Inflammatory macrophage (primary cell): ENCODE measurements at regions not wholly inside any gene's neighbourhood (a gene's known extent, or its start where the extent isn't known, plus 50 kb on each side); places are given as distances from the start of the nearest gene placed in this dataset.
"Not testable (repeated sequence)": the region's sequence is repeated elsewhere in the genome, so short reads cannot be mapped to it uniquely, and the experiment has no call there.

Experiments
- DNase-seq, 2 donors: peaks; one replicate each; pipeline ENCODE4 v3.0.0-alpha.2; 2020 to 2022

DNA sequence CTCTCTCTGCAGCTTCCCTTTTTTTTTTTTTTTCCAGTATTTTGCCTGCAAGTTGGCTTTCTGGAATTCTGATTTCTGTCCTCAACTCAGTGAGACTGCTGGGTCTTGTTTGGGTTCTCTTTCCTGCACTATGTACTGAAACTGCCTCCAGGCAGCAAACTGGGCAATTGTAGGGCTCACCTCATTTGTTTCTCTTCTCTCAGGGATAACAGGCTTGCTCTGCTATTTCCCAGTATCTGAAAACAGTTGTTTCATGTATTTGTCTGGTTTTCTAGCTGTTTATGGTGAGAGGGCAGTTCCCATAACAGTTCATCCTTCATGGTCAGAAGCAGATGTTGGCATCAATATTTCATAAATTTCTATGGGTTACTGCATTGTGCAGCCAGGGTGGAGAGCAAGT is 206.0 kb downstream of the CYRIA start:
- DNase-seq = no peak

DNA sequence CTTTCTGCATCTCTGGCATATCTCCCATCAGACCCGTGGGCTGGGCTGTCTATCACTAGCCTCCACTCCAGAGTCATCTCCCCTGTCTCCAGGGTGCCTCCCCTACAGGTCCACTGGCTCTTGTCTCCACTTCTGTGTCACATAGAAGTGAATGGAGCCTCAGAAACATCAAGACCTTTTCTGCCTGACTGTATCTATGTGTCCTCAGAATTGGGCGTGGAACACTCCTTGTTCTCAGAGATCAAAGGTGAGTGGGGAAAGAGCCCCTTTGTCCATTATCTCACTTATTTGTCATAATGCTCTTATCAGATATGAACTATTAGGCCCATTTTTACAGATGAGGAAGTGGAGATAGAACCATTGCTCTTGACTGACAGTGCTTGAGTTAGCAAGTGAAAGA is 211.0 kb downstream of the CYRIA start:
- DNase-seq = no peak

DNA sequence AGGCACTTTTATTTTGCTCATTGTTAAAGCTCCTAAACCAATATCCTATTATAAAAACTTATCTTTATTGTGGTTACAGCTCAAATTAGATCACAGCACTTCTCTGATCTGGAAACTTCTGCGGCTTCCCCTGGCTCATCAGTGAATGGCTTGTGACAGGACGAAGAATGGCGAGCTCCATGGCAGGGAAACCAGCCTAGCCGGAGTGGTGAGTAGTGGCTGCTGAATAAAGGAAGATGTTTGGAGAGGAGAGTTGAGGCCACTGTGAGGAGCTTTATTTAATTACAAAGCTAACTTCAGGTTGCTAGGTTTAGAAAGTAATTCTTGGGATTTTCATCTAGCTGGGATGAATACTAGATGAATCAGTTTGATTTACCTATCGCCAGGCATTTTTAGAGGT is 213.5 kb downstream of the CYRIA start:
- DNase-seq = no peak

DNA sequence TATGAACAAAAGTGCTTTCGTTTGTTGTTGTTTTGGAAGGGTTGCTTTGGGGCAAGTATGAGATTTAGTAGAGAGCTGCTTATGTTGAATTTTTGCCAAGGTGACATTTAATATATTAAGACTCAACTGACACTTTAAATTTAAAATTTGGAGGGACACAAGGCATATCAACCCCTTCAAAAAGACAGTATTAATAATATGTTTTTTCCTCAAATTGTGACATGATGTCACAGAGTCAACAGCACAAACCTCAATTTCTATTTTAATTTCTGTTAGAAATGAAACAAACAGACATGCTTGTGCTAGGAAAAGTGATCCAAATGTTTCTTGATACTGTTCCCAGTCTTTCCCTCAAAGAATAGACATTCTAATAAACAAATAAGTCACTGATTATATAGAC is 218.9 kb downstream of the CYRIA start:
- DNase-seq = no peak

DNA sequence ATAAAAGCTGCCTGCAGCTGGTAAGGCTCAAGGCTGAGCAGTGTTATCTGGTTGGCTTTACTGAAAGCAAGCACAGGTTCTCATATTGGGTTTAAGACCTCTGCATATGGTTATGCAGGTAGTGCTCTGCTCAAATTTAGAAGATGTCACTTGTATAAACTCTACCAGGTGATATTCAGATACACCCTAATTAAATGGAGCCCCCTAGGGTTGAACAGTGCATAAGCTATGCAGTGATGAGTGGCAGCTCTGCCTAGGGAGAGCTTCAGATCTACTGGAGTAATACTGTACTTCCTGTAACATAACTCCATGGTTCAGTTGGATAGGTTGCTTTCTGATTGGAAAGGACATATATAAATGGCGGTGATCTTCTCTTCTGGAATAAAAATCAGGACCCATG is 222.7 kb downstream of the CYRIA start:
- no peak for DNase-seq

DNA sequence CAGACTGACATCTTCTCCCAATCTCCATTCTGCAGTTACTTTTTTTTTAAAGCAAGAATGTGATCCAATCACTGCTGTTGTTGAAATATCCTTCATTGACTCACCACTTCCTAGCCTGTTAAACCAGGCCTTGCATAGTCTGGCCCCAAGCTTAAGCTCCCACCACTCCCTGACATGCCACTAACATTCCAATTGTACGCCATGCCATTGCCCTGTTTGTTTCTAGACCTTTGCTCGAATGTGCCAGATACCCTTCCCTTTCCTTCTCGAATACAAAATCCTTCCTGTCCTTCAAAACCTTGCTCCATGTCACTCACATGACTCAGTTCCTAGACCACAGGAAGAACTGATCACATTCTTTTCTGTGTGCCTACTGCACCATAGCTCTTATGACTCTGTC is 224.2 kb downstream of the CYRIA start:
- peak in 1 of 2 donors; percentile 3 for DNase-seq

DNA sequence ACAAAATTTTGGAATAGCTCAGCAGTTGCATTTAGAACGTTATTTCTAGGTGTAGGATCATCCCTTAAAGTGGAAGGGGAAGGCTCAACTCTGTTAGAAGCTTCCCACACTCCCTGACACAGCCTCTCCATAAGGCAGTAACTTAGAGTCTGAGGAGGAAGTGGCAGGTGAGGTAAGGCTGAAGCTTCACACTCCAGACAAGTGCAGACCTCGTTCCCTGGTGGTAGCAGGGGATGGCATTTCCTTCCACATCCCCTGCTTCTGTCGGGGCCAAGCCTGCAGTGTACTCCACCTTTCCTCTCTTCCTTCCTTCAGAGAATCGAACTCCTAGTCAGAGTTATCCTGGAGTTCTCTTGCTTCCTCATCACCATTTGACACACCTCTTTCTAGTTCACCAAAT is 224.7 kb downstream of the CYRIA start:
- DNase-seq = no peak

DNA sequence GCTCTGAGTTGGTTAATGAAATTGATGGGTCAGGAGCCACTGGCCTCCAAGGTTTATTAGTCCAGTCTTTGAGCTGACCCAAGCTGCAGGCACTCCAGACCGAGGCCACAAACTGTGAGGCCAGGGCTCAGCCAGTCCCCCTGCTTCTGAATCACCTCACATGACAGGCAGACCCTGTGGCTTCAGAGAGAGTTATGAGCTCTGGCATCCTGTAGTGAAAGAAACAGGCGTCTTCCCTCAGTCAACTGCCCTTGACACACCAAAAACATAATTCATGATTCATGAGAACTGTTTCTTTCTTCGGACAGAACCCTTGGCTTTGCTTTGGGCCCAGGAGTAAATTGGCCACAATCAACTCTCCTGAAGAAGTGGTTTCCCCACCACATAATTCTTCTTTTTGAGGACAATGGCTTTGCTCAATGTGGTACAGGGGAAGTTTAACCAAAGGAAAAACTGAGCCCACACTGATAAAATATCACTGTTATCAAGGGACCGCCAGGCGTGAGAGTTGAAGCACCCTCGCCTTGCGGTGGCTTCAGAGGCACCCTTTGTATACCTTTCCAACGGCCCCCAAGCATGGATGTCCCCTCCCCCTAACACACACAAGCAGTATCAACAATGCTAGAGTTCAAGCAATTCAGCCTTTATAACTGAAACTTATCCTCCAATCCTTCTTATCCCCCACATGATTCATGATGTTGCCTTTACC is 226.9 kb downstream of the CYRIA start:
- no peak for DNase-seq

DNA sequence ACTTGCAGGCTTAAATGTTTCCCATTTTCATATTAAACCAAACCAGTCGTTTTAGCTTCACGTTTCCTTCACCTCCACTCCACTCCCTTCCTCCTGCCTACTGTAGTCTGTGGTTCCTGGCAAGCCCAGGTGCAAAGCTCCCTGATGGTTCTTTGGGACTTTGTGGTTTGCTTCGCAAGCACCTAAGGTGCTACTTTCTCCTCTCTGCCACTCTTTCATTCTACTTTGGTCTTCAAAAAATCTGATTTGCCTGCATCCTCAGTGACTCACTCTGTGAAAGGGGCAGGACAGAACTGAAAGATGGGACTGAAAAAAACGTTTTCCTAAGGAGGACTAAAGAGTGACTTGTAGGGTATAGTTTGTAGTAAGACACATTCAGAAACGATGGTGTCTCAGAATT is 228.4 kb downstream of the CYRIA start:
- DNase-seq = no peak

DNA sequence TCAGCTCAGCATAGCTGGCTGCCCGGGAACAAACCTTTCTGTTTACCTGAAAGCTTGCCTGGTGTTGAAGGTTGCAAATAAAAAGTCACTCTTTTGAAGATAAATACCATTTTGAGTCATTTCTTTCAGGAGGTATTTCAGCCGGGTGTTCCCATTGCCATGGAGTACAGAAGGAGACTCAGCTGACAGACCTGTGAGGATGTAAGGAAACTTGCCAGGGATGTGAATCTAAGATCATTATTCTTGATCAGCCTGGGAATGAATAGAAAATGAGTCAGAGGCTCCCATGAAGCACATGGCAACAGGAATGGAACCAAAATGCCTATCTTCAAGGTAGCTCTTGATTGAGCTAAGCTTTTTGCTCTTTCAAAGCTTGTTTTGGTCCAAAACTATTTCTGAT is 231.2 kb downstream of the CYRIA start:
- DNase-seq = no peak

DNA sequence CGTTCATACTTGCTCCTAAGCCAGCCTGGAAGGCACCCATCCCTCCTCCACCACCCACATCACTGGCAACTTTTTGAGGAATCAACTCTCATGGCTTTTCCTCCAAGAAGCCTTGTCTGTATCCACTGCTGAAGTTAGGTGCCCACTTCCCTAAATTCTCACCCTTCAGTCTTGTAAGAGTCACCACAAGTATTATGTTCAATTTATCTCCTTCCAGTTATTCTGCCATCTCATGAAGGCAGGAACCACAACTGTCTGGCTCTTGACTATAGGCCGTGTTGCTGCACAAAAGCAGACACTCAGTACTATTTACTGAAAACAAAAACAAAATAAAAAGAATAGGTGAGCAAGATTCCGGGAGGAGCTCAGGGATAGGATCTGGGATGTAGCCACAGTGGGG is 234.8 kb downstream of the CYRIA start:
- DNase-seq = no peak

DNA sequence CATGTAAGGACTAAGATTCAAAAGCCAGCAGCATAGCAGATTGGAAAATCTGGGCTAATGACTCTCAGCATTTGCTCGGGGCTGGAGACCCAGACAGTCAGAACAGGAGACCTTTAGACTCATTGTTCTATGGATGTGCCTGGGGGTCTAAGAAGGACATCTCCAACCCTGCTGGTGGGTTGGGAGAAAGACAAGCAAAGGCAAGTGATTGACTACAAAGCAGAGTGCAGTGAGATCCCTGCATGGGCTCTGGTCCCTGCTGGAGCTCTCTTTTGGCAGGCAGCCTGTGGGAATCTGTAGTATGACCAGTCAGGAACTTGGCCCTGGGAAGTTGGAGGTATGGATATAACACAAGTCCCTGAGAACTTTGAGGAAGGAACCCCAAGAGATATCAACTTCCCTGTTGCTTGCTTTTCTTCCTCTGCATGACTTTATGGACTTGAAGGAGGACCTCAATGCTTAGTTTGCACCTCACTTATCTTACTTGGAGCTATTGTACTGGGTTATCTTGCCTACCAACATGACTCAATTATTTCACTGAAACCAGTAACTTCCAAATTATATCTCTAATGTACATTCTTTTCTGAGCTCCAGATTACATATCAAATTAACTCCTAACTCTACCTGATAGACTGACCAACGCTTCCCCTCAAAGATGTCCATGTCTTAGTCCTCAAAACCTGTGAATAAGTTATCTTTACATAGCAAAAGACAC is 236.0 kb downstream of the CYRIA start:
- DNase-seq = no peak

DNA sequence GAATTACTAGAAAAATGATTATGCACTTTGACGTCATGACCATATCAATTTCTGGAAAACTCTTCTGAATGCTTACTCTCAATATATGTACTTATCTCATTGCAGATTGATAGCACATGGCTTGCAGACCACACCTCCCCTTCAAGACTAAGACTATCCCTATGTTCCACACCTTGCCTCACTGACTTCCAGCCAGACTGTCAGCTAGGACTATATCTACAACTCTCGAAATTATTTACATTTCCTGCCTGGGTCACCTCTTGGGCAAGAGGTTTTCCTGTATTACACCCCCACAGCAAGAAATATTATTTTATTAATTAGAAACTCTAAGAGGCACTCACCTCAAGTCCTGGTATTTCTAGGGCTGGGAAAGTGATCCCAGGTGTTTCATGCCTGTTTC is 236.6 kb downstream of the CYRIA start:
- no peak for DNase-seq

DNA sequence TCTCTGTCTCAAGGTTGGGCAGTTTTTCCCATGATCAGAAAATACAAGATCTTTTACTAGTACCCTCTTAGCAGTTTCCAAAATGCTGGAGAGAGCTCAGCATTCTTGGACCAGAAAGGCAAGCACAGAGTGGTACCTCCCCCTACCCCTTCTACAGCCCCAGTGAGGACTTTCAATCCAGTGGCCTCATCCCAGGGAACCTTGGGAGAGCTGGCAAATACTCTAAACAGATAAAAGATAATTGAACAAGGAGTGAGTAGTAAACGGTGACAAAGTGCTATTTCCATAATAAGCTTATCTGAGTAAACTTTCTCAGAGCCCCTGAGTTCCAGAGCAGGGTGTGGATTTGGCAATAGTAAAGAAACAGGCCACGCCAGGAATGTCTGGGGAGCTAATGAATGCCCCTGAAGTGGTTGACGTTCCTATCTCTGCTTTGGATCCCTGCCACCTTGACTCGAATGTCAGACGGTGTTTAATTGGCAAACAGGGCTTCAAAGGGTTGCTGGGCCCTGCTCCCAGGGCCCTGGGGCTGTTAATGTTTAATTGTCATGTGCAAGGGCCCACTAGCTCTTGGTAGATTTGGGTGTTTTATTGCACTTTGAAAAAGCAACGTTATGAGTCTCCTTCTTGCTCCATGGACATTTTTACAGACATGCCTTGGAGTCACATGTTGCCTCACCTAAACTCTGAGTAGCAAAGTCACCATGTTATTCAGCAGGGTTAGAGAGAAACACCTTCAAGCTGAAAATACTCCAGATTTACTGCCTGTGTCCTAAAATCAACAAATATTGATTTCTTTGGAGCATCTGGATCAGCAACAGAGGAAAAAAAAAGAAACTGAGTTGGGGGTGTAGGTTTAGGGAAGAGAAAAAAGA is 239.9 kb downstream of the CYRIA start:
- no peak for DNase-seq

DNA sequence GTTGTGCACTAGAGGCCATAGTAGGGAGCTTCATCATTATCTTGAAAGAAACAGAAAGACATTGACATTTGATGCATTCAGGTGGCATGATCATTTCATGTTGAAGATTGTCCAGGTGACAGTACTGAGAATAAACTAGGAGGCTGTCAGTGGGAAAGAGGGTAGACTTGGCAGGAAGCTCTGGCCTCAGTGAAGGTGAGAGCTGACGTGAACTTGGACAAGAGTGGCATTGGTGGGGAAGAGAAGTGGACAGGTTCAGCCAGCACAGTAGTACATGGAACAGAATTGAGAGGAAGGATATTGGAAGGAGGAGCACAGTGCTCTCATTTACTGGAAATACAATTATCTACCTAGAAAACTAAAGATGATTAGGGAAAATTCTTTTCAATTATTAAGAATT is 245.2 kb downstream of the CYRIA start:
- no peak for DNase-seq

DNA sequence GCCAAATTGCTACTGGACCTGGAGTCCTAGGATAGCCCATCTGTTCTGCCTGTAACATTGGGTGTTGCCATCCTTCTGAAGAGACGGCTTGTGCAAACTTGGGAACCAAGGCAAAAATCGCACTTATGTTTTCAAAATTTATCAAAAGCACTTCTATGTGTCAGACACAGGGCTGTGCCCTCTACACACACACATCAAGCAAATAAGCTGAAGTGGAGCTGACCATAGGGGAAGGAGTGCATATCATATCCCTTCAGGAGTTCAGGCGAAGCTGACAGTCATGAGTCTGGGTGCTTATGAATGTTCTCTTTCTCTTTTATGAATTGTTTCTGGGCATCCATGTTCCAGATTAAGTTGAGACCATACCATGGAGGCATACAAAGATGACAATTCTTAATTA is 247.9 kb downstream of the CYRIA start:
- DNase-seq = no peak

DNA sequence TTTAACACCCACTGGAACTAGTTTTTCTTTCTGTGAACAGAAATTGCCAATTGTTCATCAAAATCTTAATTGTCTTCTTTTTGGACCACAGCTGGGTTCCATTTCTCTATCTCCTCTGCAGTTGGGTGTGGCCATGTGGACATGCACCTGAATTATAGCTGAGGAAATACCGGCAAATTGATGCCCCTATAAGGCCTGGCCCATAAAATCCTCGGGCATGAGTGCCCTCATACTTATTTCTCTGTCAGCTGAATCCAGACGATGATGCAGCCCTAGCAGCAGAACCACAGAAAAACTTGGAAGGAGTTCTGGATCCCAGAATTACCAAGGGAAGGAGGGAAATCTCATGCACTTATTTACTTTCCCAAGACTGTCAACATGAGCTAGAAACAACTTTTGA is 249.0 kb downstream of the CYRIA start:
- no peak for DNase-seq

DNA sequence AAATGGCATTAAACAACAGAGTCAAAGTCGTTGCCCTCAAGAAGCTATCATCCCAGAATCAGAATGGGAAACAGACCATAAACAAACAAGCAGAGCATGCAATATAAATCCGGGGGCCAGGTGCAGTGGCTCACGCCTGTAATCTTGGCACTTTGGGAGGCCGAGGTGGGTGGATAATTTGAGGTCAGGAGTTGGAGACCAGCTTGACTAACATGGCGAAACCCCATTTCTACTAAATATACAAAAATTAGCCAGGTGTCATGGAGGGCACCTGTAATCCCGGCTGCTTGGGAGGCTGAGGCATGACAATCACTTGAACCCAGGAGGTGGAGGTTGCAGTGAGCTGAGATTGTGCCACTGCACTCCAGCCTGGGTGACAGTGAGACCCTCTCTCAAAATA is 249.8 kb downstream of the CYRIA start:
- DNase-seq = not testable (repeated sequence)

DNA sequence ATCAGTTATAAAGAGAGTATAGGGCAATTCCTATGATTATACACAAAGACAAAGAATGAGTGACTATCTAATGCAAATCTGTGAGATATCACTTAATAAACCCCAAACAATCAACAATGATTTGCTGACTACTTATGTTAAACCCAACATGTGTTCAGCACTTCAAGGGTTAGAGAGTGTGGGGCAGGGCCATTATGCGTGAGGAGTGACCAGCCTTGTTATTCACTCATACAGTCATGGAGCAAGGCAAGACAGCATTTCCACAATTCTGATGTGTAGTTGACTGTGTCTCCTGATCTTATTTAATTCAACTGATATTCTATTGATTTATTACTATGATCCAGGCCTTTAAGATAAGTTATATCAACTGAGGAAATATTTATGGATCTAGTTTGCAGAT is 251.7 kb downstream of the CYRIA start:
- DNase-seq = no peak

DNA sequence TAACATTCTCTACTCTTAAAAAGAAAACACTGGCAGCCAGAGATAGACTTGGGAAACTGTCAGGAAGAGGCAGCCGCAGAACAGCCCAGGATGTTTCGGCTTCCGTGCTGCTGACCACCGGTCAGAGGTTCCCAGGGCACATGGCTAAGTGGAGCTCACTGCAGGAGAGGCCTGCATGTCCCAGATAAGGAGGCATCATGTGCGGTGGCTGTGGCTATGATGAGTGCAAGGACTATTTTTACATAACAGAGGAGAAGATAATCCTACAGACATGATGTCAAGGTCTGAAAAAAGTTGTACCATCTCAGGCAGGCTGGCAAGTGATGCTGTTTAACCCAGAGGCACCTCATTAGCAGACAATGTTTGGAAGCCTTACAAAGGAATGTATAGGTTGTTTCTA is 252.3 kb downstream of the CYRIA start:
- no peak for DNase-seq

DNA sequence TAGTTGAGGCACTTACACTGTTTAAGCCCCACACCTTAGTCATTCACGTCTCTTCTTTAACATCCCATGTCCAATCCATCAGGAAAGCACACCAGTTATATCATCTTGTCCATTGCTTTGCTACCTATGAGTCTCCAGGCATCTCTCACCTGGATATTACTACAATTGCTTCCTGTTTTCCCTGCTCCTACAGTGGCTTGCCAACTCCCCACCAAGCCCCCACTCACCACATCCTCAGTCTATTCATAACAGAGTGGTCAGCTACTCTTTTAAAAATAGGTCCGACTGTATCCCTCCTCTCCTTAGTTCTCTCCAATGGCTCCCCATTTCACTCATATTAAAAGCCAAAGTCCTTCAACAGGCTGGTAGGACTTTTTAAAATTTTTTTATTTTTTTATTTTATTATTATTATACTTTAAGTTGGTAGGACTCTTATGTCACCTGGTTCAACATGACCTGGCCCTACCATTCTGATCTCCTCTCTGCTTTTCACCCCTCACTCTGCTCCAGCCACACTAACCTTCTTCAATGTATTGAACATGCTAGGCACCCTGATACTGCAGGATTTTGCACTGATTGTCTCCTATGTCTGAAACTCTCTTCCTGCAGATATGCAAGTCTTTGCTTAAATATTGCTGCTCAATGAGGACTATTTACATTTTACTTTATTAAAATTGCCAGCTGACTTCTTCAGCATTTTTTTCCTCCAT is 253.2 kb downstream of the CYRIA start:
- DNase-seq = no peak

DNA sequence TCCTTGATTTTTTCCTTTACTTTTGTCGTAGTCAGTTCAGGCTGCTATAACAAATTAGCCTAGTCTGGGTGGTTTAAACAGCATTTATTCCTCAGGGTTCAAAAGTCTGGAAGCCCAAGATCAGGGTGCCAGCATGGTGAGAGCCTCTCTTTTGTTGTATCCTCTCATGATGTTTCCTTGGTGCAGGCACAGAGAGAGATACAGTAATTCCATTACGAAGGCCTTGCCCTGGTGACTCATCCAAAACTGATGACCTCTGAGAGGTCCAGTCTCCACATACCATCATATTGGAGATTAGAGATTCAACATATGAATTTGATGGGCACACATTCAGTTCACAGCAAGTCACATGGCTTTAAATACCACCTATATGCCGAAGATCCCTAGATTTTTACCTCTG is 253.8 kb downstream of the CYRIA start:
- DNase-seq = no peak

DNA sequence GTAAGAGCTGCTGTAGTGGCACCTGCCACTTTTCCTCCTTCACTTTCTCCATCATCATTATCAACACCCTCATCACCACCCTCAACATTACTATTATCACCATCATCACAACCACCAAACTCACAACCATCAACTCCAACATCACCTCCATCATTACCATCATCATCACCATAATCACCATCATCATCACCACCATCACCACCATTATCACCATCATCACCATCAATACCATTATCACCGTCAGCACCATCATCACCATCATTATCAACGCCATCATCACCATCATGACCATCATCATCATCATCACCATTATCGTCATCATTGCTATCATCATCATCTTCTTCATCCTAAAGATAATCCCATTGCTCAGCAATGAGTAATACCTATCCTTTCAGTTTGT is 255.8 kb downstream of the CYRIA start:
- DNase-seq = no peak
